Mesothelial cell of epicardium (in vitro differentiated cells): ENCODE measurements at regions not wholly inside any gene's neighbourhood (a gene's known extent, or its start where the extent isn't known, plus 50 kb on each side); places are given as distances from the start of the nearest gene placed in this dataset.
"Not testable (repeated sequence)": the region's sequence is repeated elsewhere in the genome, so short reads cannot be mapped to it uniquely, and the experiment has no call there.

Experiments
- DNase-seq, 2 experiments: peaks; one replicate each; pipeline ENCODE4 v3.0.0; 2021; ENCODE audit warnings: low spot score in 2 of 2; ENCODE audit not compliant: unreplicated experiment in 2 of 2
- H3K27ac Mint-ChIP-seq: 2 replicates; pipeline ENCODE4 v1.8.0; 2021; ENCODE audit warnings: mixed read lengths
- H3K27me3 Mint-ChIP-seq: 2 replicates; pipeline ENCODE4 v1.8.0; 2021; ENCODE audit warnings: low read depth, mixed read lengths
- H3K36me3 Mint-ChIP-seq: 2 replicates; pipeline ENCODE4 v1.8.0; 2021; ENCODE audit warnings: mixed read lengths
- H3K4me1 Mint-ChIP-seq: 2 replicates; pipeline ENCODE4 v1.8.0; 2021; ENCODE audit warnings: mixed read lengths
- H3K4me3 Mint-ChIP-seq: 2 replicates; pipeline ENCODE4 v1.8.0; 2021; ENCODE audit warnings: mild to moderate bottlenecking, moderate library complexity, mixed read lengths
- H3K9me3 Mint-ChIP-seq: 2 replicates; pipeline ENCODE4 v1.8.0; 2021; ENCODE audit warnings: mixed read lengths
- CTCF ChIP-seq: fragments of 200-600 bp; sonication (generic); IDR thresholded peaks from one replicate; pipeline ENCODE4 v1.5.0; 2021; ENCODE audit warnings: antibody characterized with exemption; ENCODE audit not compliant: unreplicated experiment

- peaks cover 3% of the 10 kb centered on the region for H3K4me1 Mint-ChIP-seq
- no peaks in the 10 kb centered on the region for H3K27me3 Mint-ChIP-seq
- peaks cover 10% of the 10 kb centered on the region for H3K9me3 Mint-ChIP-seq
- TF ChIP-seq CTCF: no peak
- no peak overlapping the region for H3K4me3 Mint-ChIP-seq
- no peak for DNase-seq
- H3K36me3 Mint-ChIP-seq: no peaks in the 10 kb centered on the region
- no peak overlapping the region for H3K27ac Mint-ChIP-seq
Measured at GRCh38 chrX:114061226-114061625, 522.7 kb upstream of the HTR2C start.

- DNase-seq: no peak
- Mint-ChIP-seq H3K4me1 (no peaks in the 10 kb centered on the region), H3K27ac (no peak overlapping the region), H3K27me3 (no peaks in the 10 kb centered on the region), H3K36me3 (no peaks in the 10 kb centered on the region), H3K9me3 (peaks cover 7% of the 10 kb centered on the region), H3K4me3 (no peak overlapping the region)
- TF ChIP-seq CTCF: no peak
Measured at GRCh38 chrX:114058988-114059418, 524.9 kb upstream of the HTR2C start.

GRCh38 chrX:114057422-114057821 lies 526.5 kb upstream of the HTR2C start:
- DNase-seq, H3K36me3 Mint-ChIP-seq, H3K4me3 Mint-ChIP-seq, H3K4me1 Mint-ChIP-seq, H3K27ac Mint-ChIP-seq, H3K27me3 Mint-ChIP-seq, H3K9me3 Mint-ChIP-seq: not testable (repeated sequence)

GRCh38 chrX:114051667-114052315 lies 532.1 kb upstream of the HTR2C start:
- no peak for DNase-seq
- no peak for TF ChIP-seq CTCF
- Mint-ChIP-seq H3K27ac (no peak overlapping the region), H3K36me3 (no peaks in the 10 kb centered on the region), H3K4me1 (no peaks in the 10 kb centered on the region), H3K4me3 (no peak overlapping the region), H3K9me3 (no peaks in the 10 kb centered on the region), H3K27me3 (no peaks in the 10 kb centered on the region)

- Mint-ChIP-seq H3K27ac (no peak overlapping the region), H3K4me1 (no peaks in the 10 kb centered on the region), H3K9me3 (no peaks in the 10 kb centered on the region), H3K27me3 (no peaks in the 10 kb centered on the region), H3K4me3 (no peak overlapping the region), H3K36me3 (no peaks in the 10 kb centered on the region)
- no peak for TF ChIP-seq CTCF
- DNase-seq: no peak
Measured at GRCh38 chrX:114050075-114050796, 533.6 kb upstream of the HTR2C start.

GRCh38 chrX:114049063-114049462 lies 534.8 kb upstream of the HTR2C start:
- Mint-ChIP-seq H3K4me1 (no peaks in the 10 kb centered on the region), H3K4me3 (no peak overlapping the region), H3K36me3 (no peaks in the 10 kb centered on the region), H3K9me3 (no peaks in the 10 kb centered on the region), H3K27me3 (no peaks in the 10 kb centered on the region), H3K27ac (no peak overlapping the region)
- TF ChIP-seq CTCF: no peak
- no peak for DNase-seq
